ENCODE measurements at regions not wholly inside any gene's neighbourhood (a gene's known extent, or its start where the extent isn't known, plus 50 kb on each side); places are given as distances from the start of the nearest gene placed in this dataset.

- no peaks in the 10 kb centered on the region for H3K4me1 ChIP-seq (ENCODE audit: insufficient read depth, low read length)
- H3T11ph ChIP-seq (ENCODE audit: low read length) = no peak overlapping the region
- H4K91ac ChIP-seq (ENCODE audit: insufficient read length, low read depth, low read length) = no peak overlapping the region
- H4K8ac ChIP-seq (replicated peaks; ENCODE audit: insufficient read length, low read depth, low read length) = no peak overlapping the region
- no peak overlapping the region for H3K14ac ChIP-seq (ENCODE audit: insufficient read depth, low read length)
- peaks cover 4 to 43% (median 23%) of the 10 kb centered on the region in 3 experiments for H3K36me3 Mint-ChIP-seq (ENCODE audit: insufficient read depth in 1 of 3, low read depth in 3 of 3)
- WGBS (ENCODE audit: extremely low coverage, insufficient read length, low lambda C conversion rate) = no CpG with 5 or more reads among the region's 2 CpGs
- no peaks in the 10 kb centered on the region for H3K27me3 ChIP-seq (ENCODE audit: insufficient read depth, low read length)
- no peak overlapping the region for H2BK5ac ChIP-seq (ENCODE audit: insufficient read length, low read length)
- H3K27ac ChIP-seq (ENCODE audit: insufficient read length, low read depth, low read length) = no peak overlapping the region
- H2BK15ac ChIP-seq (ENCODE audit: low read depth, low read length) = no peak overlapping the region
- H2BK120ac ChIP-seq (ENCODE audit: low read depth, low read length, poor library complexity, severe bottlenecking) = no peak overlapping the region
- TF ChIP-seq CTCF (conservative IDR thresholded peaks at IDR 0.05) = no peak
- no peak overlapping the region for H3K4me2 ChIP-seq (ENCODE audit: insufficient read depth, insufficient read length, low read length)
- no peak overlapping the region for H3K4me3 Mint-ChIP-seq
- H3K9ac ChIP-seq (ENCODE audit: extremely low read depth, insufficient read length, low read length) = no peak overlapping the region
- no peak overlapping the region for H3K56ac ChIP-seq (ENCODE audit: insufficient read length, low read depth, low read length)
- H3K27ac Mint-ChIP-seq = no peak overlapping the region
- H3K79me1 ChIP-seq (ENCODE audit: insufficient read depth, low read depth, low read length, poor library complexity, severe bottlenecking) = no peaks in the 10 kb centered on the region
- H3K27me3 Mint-ChIP-seq (ENCODE audit: low read depth) = peaks cover 1% of the 10 kb centered on the region; the same call in 1 of the 2 replicates
- no peak overlapping the region for H3K4ac ChIP-seq (ENCODE audit: low read depth, low read length)
- H2AFZ ChIP-seq (ENCODE audit: low read length) = no peak overlapping the region
- no peaks in the 10 kb centered on the region for H3K4me1 Mint-ChIP-seq
- H4K20me1 ChIP-seq (ENCODE audit: control insufficient read depth, insufficient read depth, insufficient read length) = no peaks in the 10 kb centered on the region
- H2BK12ac ChIP-seq (ENCODE audit: insufficient read length, low read depth, low read length) = no peak overlapping the region
- H2AK5ac ChIP-seq (ENCODE audit: insufficient read length, low read length) = no peak overlapping the region
- H3K18ac ChIP-seq (ENCODE audit: insufficient read length, low read depth, low read length) = no peak overlapping the region
- H4K5ac ChIP-seq (ENCODE audit: insufficient read length, low read depth, low read length) = no peak overlapping the region
- peaks cover 36 to 40% of the 10 kb centered on the region in 2 experiments for H3K9me3 Mint-ChIP-seq
- no peak overlapping the region for H2BK20ac ChIP-seq (ENCODE audit: low read depth, low read length, poor library complexity, severe bottlenecking)
- peaks cover 8% of the 10 kb centered on the region for H3K9me3 ChIP-seq (ENCODE audit: control insufficient read depth, low read depth, low read length)
- H3K23me2 ChIP-seq (ENCODE audit: insufficient read length, low read depth, low read length, poor library complexity, severe bottlenecking) = no peaks in the 10 kb centered on the region
- H3K79me2 ChIP-seq (ENCODE audit: insufficient read depth, low read length) = no peaks in the 10 kb centered on the region
- no peak for DNase-seq
- no peak overlapping the region for H3K23ac ChIP-seq (ENCODE audit: insufficient read length, low read depth, low read length)
These were observed 103.7 kb downstream of the FEM1C start for GRCh38 chr5:115440782-115441451.
